ENCODE measurements at regions not wholly inside any gene's neighbourhood (a gene's known extent, or its start where the extent isn't known, plus 50 kb on each side); places are given as distances from the start of the nearest gene placed in this dataset.

DNA sequence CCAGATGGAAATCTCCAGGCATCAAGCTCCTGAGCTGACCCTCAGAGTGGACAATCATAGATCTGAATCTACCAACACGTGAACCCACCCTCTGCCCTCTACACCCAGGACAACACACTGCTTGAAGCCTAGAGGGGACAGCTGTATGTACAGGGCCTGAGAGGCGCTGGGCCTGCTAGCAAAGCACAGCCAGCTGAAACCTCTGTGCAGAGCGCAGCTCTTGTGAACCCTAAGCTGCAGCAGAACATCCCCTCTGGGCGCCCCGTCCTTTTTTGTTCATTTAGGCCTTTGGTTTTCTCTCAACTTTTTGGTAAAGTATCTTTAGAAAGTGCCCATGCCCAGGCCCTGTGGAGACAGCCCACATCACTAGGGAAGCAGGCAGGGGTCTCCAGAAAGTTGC is 62.4 kb upstream of the SPTLC1 start:
- Histone ChIP-seq H3K36me3 (no peaks in the 10 kb centered on the region), H3K27ac (no peak overlapping the region), H3K4me3 (no peak overlapping the region), H3K4me1 (peaks cover 0 to 12% (median 0%) of the 10 kb centered on the region in 6 donors), H3K27me3 (replicated peaks in 1 of 7) (no peaks in the 10 kb centered on the region), H3K9me3 (peaks cover 0 to 22% (median 10%) of the 10 kb centered on the region in 8 donors)
- DNase-seq: no peak
- intact Hi-C loops (cut with DNase I; ENCODE audit: low total_unique reads): no loop called here
- TF ChIP-seq CTCF (IDR thresholded peaks at IDR 0.05 in 8 of 11, conservative IDR thresholded peaks at IDR 0.05 in 3 of 11) (no peak), POLR2A (IDR thresholded peaks at IDR 0.05) (no peak), POLR2AphosphoS5 (IDR thresholded peaks at IDR 0.05) (no peak)
- WGBS, 5 donors: 87 to 95% (median 91%) methylated on average over 5 of the region's 5 CpGs

- no peak overlapping the region for H3K4me3 ChIP-seq
- WGBS, 5 donors: 87 to 96% (median 93%) methylated on average over 5 of the region's 5 CpGs
- DNase-seq: no peak
- intact Hi-C loops (cut with DNase I; ENCODE audit: low total_unique reads): no loop called here
- no peak overlapping the region for H3K27ac ChIP-seq
- H3K4me1 ChIP-seq: peaks cover 0 to 12% (median 0%) of the 10 kb centered on the region in 6 donors
- TF ChIP-seq POLR2A (IDR thresholded peaks at IDR 0.05) (no peak), POLR2AphosphoS5 (IDR thresholded peaks at IDR 0.05) (no peak), CTCF (IDR thresholded peaks at IDR 0.05 in 8 of 11, conservative IDR thresholded peaks at IDR 0.05 in 3 of 11) (no peak)
- no peaks in the 10 kb centered on the region for H3K27me3 ChIP-seq (replicated peaks in 1 of 7)
- peaks cover 0 to 20% (median 10%) of the 10 kb centered on the region in 8 donors for H3K9me3 ChIP-seq
- H3K36me3 ChIP-seq: no peaks in the 10 kb centered on the region
Measured at GRCh38 chr9:92176800-92177185, 61.6 kb upstream of the SPTLC1 start.

DNA sequence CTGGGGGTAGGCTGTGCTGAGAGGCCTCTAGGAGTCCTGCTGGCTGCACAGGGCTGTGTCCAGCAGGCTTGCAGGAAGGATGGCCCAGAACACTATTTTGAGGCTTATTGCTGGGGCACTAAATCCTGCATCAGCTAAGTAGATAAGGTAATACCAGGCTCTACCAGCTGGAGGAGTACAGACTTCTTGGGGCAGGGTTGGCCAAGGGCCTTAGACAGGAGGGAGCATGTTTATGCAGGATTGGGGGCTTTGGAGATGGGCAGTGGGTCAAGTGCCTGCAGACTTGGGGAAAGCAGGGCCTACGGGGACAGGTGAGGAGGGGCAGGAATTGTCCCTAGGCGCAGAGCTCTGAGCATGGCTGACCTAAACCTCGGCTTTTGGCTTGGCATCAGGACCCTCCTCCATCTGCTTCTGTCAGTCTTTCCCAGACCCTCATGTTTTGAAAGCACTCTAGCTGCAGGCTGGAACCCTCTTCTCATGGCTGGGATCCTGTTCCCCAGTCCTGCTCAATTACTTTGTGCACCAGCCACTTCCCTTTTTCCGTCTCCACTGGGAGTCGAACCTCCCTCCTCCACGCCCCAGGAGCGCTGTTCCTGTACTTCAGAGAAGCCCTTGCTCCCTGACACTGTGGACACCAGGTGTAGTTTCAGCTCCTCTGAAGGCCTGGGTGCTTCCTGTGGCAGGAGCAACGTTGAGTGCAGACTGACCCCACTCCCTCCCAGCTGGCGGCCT is 61.0 kb upstream of the SPTLC1 start:
- Histone ChIP-seq H3K27me3 (replicated peaks in 1 of 7) (no peaks in the 10 kb centered on the region), H3K9me3 (peaks cover 0 to 15% (median 10%) of the 10 kb centered on the region in 8 donors), H3K4me1 (peaks cover 0 to 12% (median 0%) of the 10 kb centered on the region in 6 donors), H3K4me3 (no peak overlapping the region), H3K36me3 (no peaks in the 10 kb centered on the region), H3K27ac (no peak overlapping the region)
- intact Hi-C loops (cut with DNase I; ENCODE audit: low total_unique reads): no loop called here
- TF ChIP-seq CTCF (IDR thresholded peaks at IDR 0.05 in 8 of 11, conservative IDR thresholded peaks at IDR 0.05 in 3 of 11) (no peak), POLR2AphosphoS5 (IDR thresholded peaks at IDR 0.05) (no peak)
- 75 to 88% (median 76%) methylated on average over 7 to 9 of the region's 9 CpGs for whole genome bisulfite sequencing, 5 donors
- no peak for DNase-seq

DNA sequence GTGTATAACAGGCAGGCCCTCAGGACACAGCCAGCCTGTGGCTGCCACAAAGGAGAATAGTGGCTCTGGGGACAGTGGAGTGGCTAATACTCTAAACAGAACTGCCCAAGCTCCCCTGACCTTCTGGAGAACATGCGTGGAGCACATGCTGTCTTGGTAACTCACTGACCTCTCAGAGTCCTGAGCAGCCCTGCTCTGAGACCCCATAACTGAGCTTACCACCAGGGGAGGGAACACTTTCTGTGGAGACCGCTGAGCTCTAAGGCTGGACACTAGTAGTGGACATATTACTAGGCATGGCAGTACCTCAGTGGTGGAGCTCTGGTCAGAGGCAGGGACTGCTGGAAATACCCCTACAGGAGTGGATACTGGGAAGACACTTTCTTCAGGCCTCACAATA is 60.2 kb upstream of the SPTLC1 start:
- no peak for DNase-seq
- 89 to 100% (median 94%) methylated on average over 1 to 2 of the region's 2 CpGs for WGBS, 5 donors
- Histone ChIP-seq H3K36me3 (no peaks in the 10 kb centered on the region), H3K27ac (no peak overlapping the region), H3K9me3 (peaks cover 0 to 15% (median 10%) of the 10 kb centered on the region in 8 donors), H3K27me3 (replicated peaks in 1 of 7) (no peaks in the 10 kb centered on the region), H3K4me1 (peaks cover 0 to 5% (median 2%) of the 10 kb centered on the region in 6 donors), H3K4me3 (no peak overlapping the region)
- intact Hi-C loops (cut with DNase I; ENCODE audit: low total_unique reads): no loop called here
- TF ChIP-seq POLR2A (IDR thresholded peaks at IDR 0.05): no peak
- TF ChIP-seq POLR2AphosphoS5 (IDR thresholded peaks at IDR 0.05): no peak
- TF ChIP-seq CTCF (IDR thresholded peaks at IDR 0.05 in 8 of 11, conservative IDR thresholded peaks at IDR 0.05 in 3 of 11): no peak
